C4-2B (cell line): ENCODE measurements at regions not wholly inside any gene's neighbourhood (a gene's known extent, or its start where the extent isn't known, plus 50 kb on each side); places are given as distances from the start of the nearest gene placed in this dataset.

ENCODE experiments used
- ZFX ChIP-seq: fragments of 450-650 bp; IDR thresholded peaks from 2 replicates; pipeline ENCODE4 v1.6.1; 2017
- TF ChIP-seq, protein P1 (sequence below): fragments of 450-650 bp; conservative IDR thresholded peaks from 2 replicates; pipeline ENCODE4 v1.5.1; 2017; ENCODE audit warnings: mild to moderate bottlenecking

GRCh38 chr2:45261746-45262145 lies 252.5 kb upstream of the SIX2 start:
- TF ChIP-seq, protein P1, sequence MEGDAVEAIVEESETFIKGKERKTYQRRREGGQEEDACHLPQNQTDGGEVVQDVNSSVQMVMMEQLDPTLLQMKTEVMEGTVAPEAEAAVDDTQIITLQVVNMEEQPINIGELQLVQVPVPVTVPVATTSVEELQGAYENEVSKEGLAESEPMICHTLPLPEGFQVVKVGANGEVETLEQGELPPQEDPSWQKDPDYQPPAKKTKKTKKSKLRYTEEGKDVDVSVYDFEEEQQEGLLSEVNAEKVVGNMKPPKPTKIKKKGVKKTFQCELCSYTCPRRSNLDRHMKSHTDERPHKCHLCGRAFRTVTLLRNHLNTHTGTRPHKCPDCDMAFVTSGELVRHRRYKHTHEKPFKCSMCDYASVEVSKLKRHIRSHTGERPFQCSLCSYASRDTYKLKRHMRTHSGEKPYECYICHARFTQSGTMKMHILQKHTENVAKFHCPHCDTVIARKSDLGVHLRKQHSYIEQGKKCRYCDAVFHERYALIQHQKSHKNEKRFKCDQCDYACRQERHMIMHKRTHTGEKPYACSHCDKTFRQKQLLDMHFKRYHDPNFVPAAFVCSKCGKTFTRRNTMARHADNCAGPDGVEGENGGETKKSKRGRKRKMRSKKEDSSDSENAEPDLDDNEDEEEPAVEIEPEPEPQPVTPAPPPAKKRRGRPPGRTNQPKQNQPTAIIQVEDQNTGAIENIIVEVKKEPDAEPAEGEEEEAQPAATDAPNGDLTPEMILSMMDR, result no peak
- no peak for TF ChIP-seq ZFX
